ENCODE measurements at regions not wholly inside any gene's neighbourhood (a gene's known extent, or its start where the extent isn't known, plus 50 kb on each side); places are given as distances from the start of the nearest gene placed in this dataset.

DNA sequence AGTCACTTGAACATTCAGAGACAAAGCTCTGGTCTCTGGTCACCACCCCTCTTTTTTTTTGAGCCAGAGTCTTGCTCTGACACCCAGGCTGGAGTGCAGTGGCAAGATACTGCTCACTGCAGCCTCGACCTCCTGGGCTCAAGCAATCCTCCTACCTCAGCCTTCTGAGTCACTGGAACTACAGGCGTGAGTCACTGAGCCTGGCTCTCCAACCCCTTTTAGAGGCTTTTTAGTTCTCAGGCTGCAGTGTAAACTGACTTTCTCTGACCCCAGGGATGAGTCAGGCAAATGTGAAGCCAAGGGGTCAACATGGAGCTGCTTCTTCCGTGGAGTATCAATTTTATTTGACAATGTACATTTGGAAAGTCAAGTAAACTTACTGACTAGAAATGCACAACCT lies 229.2 kb downstream of the PTTG2 start:
- TF ChIP-seq, protein P1, sequence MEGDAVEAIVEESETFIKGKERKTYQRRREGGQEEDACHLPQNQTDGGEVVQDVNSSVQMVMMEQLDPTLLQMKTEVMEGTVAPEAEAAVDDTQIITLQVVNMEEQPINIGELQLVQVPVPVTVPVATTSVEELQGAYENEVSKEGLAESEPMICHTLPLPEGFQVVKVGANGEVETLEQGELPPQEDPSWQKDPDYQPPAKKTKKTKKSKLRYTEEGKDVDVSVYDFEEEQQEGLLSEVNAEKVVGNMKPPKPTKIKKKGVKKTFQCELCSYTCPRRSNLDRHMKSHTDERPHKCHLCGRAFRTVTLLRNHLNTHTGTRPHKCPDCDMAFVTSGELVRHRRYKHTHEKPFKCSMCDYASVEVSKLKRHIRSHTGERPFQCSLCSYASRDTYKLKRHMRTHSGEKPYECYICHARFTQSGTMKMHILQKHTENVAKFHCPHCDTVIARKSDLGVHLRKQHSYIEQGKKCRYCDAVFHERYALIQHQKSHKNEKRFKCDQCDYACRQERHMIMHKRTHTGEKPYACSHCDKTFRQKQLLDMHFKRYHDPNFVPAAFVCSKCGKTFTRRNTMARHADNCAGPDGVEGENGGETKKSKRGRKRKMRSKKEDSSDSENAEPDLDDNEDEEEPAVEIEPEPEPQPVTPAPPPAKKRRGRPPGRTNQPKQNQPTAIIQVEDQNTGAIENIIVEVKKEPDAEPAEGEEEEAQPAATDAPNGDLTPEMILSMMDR (IDR thresholded peaks at IDR 0.05; ENCODE audit: extremely low read depth, missing control alignments): no peak
- no peak for DNase-seq (ENCODE audit: low spot score)

DNA sequence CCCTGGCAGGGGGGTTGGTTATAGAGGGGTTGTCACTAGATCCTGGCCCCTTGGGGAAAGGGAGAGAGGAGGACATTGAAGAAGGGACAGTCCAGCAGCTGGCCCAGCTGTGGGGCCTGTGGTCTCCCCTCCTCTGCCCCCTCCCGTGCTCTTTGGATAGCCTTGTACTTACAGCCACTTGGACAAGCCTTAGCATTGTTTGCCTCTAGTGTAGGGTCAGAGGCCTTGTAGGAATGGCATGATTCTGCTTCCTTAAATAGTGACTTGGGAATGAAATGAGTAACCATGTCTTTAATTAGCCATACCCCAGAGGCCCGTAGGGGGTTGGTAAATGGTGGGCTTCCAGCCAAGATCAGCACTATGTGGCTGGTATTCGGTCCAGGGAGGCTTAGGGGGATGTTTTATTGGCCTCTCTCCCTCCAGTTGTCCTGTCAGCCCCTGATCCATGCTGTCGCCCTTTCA lies 230.6 kb downstream of the PTTG2 start:
- TF ChIP-seq, protein P1 (IDR thresholded peaks at IDR 0.05; ENCODE audit: extremely low read depth, missing control alignments): no peak
- no peak for DNase-seq (ENCODE audit: low spot score)

DNA sequence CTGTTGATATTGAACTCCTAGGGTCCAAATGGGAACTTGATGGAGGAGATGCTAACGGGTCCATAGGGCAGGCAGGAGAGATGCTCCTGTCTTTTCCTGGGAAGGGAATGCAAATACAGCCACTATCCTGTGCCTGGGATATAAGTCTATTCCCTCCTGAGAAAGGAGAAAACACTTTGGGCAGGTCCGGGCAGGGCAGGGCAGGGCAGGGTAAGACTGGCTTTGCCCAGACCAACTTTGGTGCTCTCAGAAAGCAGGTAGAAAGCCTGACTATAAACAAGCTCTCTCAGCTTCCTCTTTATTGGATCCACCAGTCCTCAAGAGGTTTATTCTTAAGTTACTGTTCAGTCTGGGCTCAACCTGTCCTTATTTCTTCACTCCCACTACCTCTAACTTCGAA lies 232.3 kb downstream of the PTTG2 start:
- TF ChIP-seq, protein P1 (IDR thresholded peaks at IDR 0.05; ENCODE audit: extremely low read depth, missing control alignments): no peak
- no peak for DNase-seq (ENCODE audit: low spot score)

DNA sequence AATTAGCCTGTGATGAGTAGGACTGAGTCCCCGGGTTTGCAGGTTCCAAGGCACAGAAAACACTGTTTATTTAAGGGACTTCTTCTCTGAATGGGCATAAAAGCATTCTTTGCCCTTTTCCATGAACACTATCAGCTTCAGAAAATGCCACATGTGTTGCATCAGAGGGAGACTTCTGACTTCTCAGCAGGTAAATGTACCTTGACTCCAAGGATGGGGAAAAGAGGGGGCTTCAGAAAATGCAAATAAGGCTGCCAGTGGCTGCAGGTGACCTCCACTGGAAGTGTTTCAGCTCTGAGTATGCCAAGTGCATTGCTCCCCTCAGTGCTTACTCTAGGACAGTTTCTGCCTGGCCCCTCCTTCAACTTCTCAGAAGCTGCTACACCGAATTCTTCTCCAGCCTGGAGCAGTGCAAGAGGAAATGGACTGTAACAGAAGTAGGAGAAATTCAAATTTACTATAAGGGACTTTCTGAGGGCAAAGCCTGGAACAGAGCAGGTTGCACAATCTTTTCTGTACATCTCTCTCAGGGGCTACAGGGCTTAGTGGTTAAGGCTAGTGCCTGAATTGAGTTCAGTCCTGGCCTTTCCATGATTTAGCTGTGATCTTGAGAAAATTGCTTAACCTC lies 233.2 kb downstream of the PTTG2 start:
- no peak for DNase-seq (ENCODE audit: low spot score)
- TF ChIP-seq, protein P1 (IDR thresholded peaks at IDR 0.05; ENCODE audit: extremely low read depth, missing control alignments): no peak

DNA sequence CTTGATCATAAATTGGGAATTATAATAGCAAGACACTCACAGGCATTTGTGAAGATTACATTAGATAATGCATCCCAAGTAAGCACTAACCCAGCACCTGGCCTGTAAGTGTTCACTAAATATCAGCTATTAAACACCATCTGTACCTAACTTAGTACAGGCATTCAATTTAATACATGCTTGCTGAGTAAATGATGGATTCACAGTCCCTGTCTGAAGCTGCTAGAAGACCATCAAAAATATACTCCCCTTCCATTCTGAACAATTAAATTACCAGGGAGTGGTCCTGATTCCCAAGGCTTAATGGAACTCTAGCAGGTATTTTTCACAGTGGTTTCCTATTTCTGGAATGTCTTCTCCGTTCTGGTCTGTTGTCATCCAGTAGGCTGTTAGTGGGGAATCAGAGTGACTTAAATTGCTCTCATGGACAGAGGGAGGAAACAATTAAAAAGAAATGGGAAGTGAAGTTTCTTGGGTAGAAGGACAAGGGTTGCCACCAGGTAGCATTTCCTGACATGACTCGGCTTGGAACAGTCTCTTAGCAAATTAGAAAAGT lies 233.9 kb downstream of the PTTG2 start:
- no peak for DNase-seq (ENCODE audit: low spot score)
- TF ChIP-seq, protein P1 (IDR thresholded peaks at IDR 0.05; ENCODE audit: extremely low read depth, missing control alignments): no peak

DNA sequence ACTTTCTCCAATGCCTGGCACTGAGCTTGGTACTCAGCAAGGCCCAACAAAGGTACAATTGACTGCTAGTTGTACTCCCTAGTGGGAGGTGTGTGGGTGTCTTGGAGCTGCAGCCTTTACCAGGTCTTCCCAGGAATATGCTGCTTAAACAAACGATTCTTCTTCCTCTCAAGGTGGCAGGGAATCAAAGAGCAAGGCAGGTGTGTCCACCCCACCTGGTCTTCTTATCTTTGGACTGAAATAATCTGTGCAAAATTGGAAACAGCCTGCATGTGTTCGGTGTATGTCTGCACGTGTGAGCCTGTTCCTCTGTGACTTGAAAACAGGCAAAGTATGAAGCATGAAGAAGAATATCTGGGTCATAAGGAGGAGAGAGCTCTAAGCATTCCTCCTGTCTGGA lies 235.3 kb downstream of the PTTG2 start:
- TF ChIP-seq, protein P1 (IDR thresholded peaks at IDR 0.05; ENCODE audit: extremely low read depth, missing control alignments): no peak
- DNase-seq (ENCODE audit: low spot score): no peak

DNA sequence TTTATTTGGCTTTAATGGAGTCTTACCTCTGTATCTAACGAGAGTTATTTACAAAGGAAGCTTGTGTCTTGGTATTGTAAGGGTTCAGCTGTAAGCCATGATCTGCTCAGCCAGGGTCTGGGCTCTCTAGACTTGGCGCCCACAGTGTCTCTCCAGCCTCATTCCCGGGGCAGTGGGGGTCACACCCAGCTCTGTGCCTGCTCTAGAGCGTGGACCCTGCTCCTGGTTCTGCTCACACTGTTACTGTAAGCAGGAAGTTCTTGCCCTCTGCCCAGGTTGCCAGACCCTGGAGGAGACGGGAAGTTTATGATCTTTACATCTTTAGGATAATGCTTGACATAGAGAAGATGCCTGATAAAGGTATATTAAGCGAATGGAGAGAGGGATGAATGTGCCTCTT lies 235.7 kb downstream of the PTTG2 start:
- DNase-seq (ENCODE audit: low spot score): no peak
- TF ChIP-seq, protein P1 (IDR thresholded peaks at IDR 0.05; ENCODE audit: extremely low read depth, missing control alignments): no peak

Data from GM20000 (cell line).